Transverse colon (tissue), 4 donors: ENCODE measurements at regions not wholly inside any gene's neighbourhood (a gene's known extent, or its start where the extent isn't known, plus 50 kb on each side); places are given as distances from the start of the nearest gene placed in this dataset.
"Not testable (repeated sequence)": the region's sequence is repeated elsewhere in the genome, so short reads cannot be mapped to it uniquely, and the experiment has no call there.

Experiments used
- DNase-seq: peaks from one replicate; pipeline ENCODE4 v3.0.0-alpha.2; 2019
- H3K27ac ChIP-seq, 4 donors: fragments of 200-600 bp; sonication (generic); 2 replicates each; pipeline ENCODE4 v1.5.1; 2016 to 2018; ENCODE audit warnings: inconsistent platforms in 4 of 4
- H3K27me3 ChIP-seq: fragments of 200-600 bp; sonication (generic); 2 replicates; pipeline ENCODE4 v1.5.1; 2017; ENCODE audit warnings: inconsistent platforms
- H3K36me3 ChIP-seq, 4 donors: fragments of 200-600 bp; sonication (generic); 2 replicates each; pipeline ENCODE4 v1.5.1; 2017 to 2019; ENCODE audit warnings: inconsistent platforms in 4 of 4
- H3K4me1 ChIP-seq, 4 donors: fragments of 200-600 bp; sonication (generic); 2 replicates each; pipeline ENCODE4 v1.5.1; 2017 to 2020; ENCODE audit warnings: inconsistent platforms in 4 of 4
- H3K4me3 ChIP-seq, 4 donors: fragments of 200-600 bp; sonication (generic); 1 replicate in 1 of 4; 2 replicates in 3 of 4; pipeline versions ENCODE4 v1.5.1 to v1.6.1; 2017 to 2019; ENCODE audit warnings: inconsistent platforms in 4 of 4
- H3K9me3 ChIP-seq, 2 donors: fragments of 200-600 bp; sonication (generic); 2 replicates each; pipeline ENCODE4 v1.5.1; 2017 to 2019; ENCODE audit warnings: inconsistent platforms in 2 of 2
- EP300 ChIP-seq: sonication (generic); formaldehyde crosslinking; IDR thresholded peaks from one replicate; pipeline ENCODE4 v1.6.1; 2017; ENCODE audit warnings: antibody characterized with exemption, low read depth
- POLR2A ChIP-seq: fragments of 450-650 bp; IDR thresholded peaks from one replicate; pipeline ENCODE4 v1.6.1; 2016; ENCODE audit warnings: antibody characterized with exemption, mild to moderate bottlenecking, moderate library complexity
- POLR2AphosphoS5 ChIP-seq, 3 donors: sonication (generic); formaldehyde crosslinking; IDR thresholded peaks; one replicate each; pipeline ENCODE4 v1.6.1; 2016; ENCODE audit warnings: antibody characterized with exemption in 3 of 3
- WGBS, 2 donors: methylation state at CpG; one replicate each; pipeline ENCODE4 v1.1.5; 2018; ENCODE audit warnings: low coverage in 1 of 2; 5-methylcytosine and 5-hydroxymethylcytosine counted together
- in situ Hi-C, 4 donors: fragments of 200-750 bp; cut with MboI; loops; one replicate each; pipeline versions ENCODE4 v1.15.0 to v1.15.1; 2017; ENCODE audit warnings: low sequenced_read_pairs in 3 of 4, low pct_ligation_motif_present in 1 of 4, low pct_unique_long_range_greater_than_20kb in 1 of 4
- intact Hi-C: fragments of 100-400 bp; cut with DNase I; formaldehyde crosslinking; loops from one replicate; pipeline ENCODE4 v1.15.1; 2023; ENCODE audit warnings: low total_unique reads
- TF ChIP-seq, protein P1 (sequence below), 5 experiments: fragments of 200-600 bp in 3 of 5; fragments of 450-650 bp in 2 of 5; sonication (generic) in 3 of 5; IDR thresholded peaks; 1 replicate in 2 of 5; 2 replicates in 3 of 5; pipeline ENCODE4 v1.5.1; 2016 to 2017; ENCODE audit warnings: antibody characterized with exemption in 5 of 5, inconsistent platforms in 3 of 5, mild to moderate bottlenecking in 2 of 5, moderate library complexity in 1 of 5

DNA sequence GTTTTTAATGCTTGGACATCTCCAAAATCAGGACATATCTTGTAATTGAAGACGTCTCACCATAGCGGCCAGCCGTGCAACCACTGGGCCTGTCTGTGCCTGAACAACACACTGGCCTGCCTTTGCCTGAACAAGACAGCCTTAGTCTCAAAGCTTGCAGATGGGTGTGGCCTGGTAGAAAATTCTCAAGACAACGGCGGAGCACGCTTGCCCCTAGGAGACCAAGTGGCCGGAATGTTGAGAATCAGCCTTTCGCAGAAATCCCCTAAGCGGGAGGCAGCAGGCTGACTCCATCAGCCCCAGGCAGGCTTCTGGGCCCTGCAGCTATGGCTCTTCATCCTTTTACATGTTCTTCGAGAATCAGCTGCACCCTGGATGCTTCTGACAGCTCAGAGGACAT lies 98.0 kb upstream of the C1orf174 start:
- Histone ChIP-seq H3K9me3 (no peaks in the 10 kb centered on the region), H3K4me3 (no peak overlapping the region), H3K27ac (no peak overlapping the region), H3K27me3 (peaks cover 6% of the 10 kb centered on the region), H3K4me1 (no peaks in the 10 kb centered on the region), H3K36me3 (no peaks in the 10 kb centered on the region)
- TF ChIP-seq EP300 (no peak), POLR2AphosphoS5 (IDR thresholded peaks at IDR 0.05) (no peak), POLR2A (no peak)
- TF ChIP-seq, protein P1, sequence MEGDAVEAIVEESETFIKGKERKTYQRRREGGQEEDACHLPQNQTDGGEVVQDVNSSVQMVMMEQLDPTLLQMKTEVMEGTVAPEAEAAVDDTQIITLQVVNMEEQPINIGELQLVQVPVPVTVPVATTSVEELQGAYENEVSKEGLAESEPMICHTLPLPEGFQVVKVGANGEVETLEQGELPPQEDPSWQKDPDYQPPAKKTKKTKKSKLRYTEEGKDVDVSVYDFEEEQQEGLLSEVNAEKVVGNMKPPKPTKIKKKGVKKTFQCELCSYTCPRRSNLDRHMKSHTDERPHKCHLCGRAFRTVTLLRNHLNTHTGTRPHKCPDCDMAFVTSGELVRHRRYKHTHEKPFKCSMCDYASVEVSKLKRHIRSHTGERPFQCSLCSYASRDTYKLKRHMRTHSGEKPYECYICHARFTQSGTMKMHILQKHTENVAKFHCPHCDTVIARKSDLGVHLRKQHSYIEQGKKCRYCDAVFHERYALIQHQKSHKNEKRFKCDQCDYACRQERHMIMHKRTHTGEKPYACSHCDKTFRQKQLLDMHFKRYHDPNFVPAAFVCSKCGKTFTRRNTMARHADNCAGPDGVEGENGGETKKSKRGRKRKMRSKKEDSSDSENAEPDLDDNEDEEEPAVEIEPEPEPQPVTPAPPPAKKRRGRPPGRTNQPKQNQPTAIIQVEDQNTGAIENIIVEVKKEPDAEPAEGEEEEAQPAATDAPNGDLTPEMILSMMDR (IDR thresholded peaks at IDR 0.05), result no peak
- WGBS, 2 donors, result 83 to 85% methylated on average over 1 to 10 of the region's 10 CpGs
- no peak for DNase-seq
- in situ Hi-C loops, result no loop called here
- intact Hi-C loops, result no loop called here

DNA sequence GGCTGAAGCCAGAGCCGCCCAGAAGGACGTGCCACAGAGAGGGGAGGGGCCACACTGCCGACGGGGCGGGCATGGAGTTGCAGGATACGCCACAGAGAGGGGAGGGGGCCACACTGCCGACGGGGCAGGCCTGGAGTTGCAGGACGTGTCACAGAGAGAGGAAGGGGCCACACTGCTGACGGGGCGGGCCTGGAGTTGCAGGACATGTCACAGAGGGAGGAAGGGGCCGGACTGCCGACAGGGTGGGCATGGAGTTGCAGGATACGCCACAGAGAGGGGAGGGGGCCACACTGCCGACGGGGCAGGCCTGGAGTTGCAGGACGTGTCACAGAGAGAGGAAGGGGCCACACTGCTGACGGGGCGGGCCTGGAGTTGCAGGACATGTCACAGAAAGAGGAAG lies 99.4 kb upstream of the C1orf174 start:
- H3K4me1 ChIP-seq, in situ Hi-C loops, H3K4me3 ChIP-seq, H3K36me3 ChIP-seq, H3K27me3 ChIP-seq, intact Hi-C loops, H3K9me3 ChIP-seq, DNase-seq, H3K27ac ChIP-seq: not testable (repeated sequence)
- WGBS, 2 donors, result 43% methylated on average over 15 of the region's 19 CpGs; no CpG with 5 or more reads in 1 of the 2 donors

DNA sequence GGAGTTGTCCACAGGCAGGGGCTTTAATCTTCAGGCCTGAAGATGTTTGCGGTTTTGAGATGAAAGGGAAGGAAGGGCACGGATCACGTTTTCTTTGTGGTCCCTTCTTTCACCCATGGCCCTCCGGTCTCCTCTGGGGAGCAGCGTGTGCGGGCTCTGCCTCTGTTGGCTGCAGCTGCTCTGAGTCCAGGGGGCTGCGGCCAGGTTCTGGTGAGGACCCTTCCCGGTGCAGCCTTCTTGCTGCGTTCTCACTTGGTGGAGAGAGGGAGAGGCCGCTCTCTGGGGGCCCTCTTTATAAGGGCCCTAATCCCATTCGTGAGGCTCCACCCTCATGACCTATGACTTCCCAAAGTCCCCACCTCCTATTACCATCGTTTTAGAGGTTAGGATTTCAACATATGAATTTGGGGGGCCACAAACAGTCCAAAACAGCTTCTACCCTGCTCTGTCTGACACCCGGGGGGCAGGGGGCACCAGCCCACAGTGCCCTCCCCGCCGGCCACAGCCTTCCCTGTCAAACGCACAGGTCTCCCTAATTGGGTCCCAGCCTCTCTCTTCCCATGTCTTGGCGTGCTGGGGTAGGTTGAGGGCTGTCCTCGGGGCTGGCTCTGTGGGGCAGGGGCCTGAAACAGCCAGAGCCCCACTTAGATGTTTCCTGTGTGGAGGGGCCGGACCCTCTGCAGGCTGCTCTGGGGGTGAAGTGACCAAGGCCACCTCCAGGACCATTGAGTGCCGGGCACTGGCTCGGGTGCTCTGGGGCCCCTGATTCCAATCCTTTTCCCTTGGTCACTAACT lies 100.1 kb upstream of the C1orf174 start:
- Histone ChIP-seq H3K27me3 (peaks cover 6% of the 10 kb centered on the region), H3K36me3 (no peaks in the 10 kb centered on the region), H3K9me3 (no peaks in the 10 kb centered on the region), H3K27ac (no peak overlapping the region), H3K4me1 (no peaks in the 10 kb centered on the region), H3K4me3 (no peak overlapping the region)
- TF ChIP-seq EP300, result no peak
- DNase-seq, result no peak
- 74 to 100% methylated on average over 1 to 19 of the region's 21 CpGs for WGBS, 2 donors
- in situ Hi-C loops (no loop called here), intact Hi-C loops (no loop called here)

DNA sequence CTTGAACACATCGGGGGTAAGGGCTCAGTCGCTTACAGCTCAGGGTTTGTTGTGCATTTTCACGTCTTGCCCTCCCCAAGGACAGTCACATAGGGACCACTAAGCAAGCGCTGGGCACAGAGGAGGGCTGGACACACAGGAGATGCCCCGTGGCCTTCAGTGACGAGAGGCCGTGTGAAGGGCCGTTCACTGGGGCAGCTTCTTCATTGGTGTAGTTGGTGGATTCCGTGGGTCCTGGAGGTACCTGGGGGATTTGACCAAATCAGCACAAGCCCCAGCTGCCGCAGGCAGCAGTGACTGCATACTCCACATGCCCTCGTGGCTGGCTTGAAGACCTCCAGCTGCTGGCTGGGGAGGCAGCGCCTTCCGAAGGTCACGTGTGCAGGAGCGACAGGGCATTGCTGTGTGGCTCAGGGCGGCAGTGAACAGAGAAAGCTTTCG lies 100.8 kb upstream of the C1orf174 start:
- Histone ChIP-seq H3K9me3 (no peaks in the 10 kb centered on the region), H3K27me3 (peaks cover 6% of the 10 kb centered on the region), H3K36me3 (no peaks in the 10 kb centered on the region), H3K4me3 (no peak overlapping the region), H3K27ac (no peak overlapping the region), H3K4me1 (no peaks in the 10 kb centered on the region)
- TF ChIP-seq POLR2A, result no peak
- TF ChIP-seq POLR2AphosphoS5 (IDR thresholded peaks at IDR 0.05), result no peak
- TF ChIP-seq, protein P1 (IDR thresholded peaks at IDR 0.05), result no peak
- whole genome bisulfite sequencing, 2 donors, result 73% methylated on average over 17 of the region's 17 CpGs; no CpG with 5 or more reads in 1 of the 2 donors
- in situ Hi-C loops, result no loop called here
- intact Hi-C loops, result no loop called here
- no peak for DNase-seq

DNA sequence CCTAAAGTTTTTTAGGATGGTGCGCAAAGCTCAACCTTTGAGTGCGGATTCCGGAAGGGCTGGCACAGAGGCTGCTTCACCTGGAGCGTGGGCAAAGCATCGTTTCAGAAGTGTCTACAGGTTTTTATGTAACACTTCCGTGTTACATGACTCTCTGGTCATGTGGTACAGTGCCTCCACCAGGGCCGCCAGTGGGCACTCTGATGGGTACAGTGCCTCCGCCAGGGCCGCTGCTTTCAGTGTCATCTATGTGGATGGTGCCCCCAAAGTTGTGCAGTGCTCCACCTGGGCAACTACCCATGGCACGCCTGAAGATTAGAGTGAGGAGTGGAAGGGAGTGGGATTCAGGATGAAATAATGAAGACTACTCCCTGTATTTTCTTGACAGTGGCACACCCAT lies 101.4 kb upstream of the C1orf174 start:
- TF ChIP-seq POLR2A, result no peak
- H3K27me3 ChIP-seq, result peaks cover 6% of the 10 kb centered on the region
- DNase-seq, result no peak
- H3K27ac ChIP-seq, result no peak overlapping the region
- no peaks in the 10 kb centered on the region for H3K36me3 ChIP-seq
- no peaks in the 10 kb centered on the region for H3K9me3 ChIP-seq
- in situ Hi-C loops (no loop called here), intact Hi-C loops (no loop called here)
- WGBS, 2 donors, result 67 to 83% methylated on average over 1 to 10 of the region's 10 CpGs
- no peak overlapping the region for H3K4me3 ChIP-seq
- no peaks in the 10 kb centered on the region for H3K4me1 ChIP-seq
